SK-N-SH treated with all-trans-retinoic acid at 6 μM for 48 hours (cell line): ENCODE measurements at regions not wholly inside any gene's neighbourhood (a gene's known extent, or its start where the extent isn't known, plus 50 kb on each side); places are given as distances from the start of the nearest gene placed in this dataset.

Source experiments
- ARNTL ChIP-seq: fragments of 450-650 bp; formaldehyde crosslinking; IDR thresholded peaks from 2 replicates; pipeline ENCODE4 v1.5.0; 2020; ENCODE audit warnings: low read depth, mild to moderate bottlenecking, moderate library complexity, borderline replicate concordance
- GLIS3 ChIP-seq: fragments of 250-450 bp; sonication (Bioruptor Pico); IDR thresholded peaks from 2 replicates; pipeline ENCODE4 v1.5.0; 2020; ENCODE audit warnings: mild to moderate bottlenecking, moderate library complexity
- OSR1 ChIP-seq: fragments of 250-450 bp; sonication (Bioruptor Pico); IDR thresholded peaks from 2 replicates; pipeline ENCODE4 v1.8.0; 2022; ENCODE audit warnings: moderate library complexity, mild to moderate bottlenecking, inconsistent platforms
- TOX ChIP-seq: fragments of 250-450 bp; sonication (Bioruptor Pico); IDR thresholded peaks from 2 replicates; pipeline ENCODE4 v1.8.0; 2021; ENCODE audit warnings: mild to moderate bottlenecking, moderate library complexity, borderline replicate concordance
- ZNF565 ChIP-seq: fragments of 450-650 bp; formaldehyde crosslinking; conservative IDR thresholded peaks from 2 replicates; pipeline ENCODE4 v1.5.0; 2020; ENCODE audit warnings: low read depth, mild to moderate bottlenecking, moderate library complexity
- TF ChIP-seq, protein P1 (sequence below): fragments of 250-450 bp; sonication (Bioruptor Pico); IDR thresholded peaks from 2 replicates; pipeline ENCODE4 v1.5.1; 2020; ENCODE audit warnings: low read depth, mild to moderate bottlenecking, moderate library complexity
- TF ChIP-seq, protein P2 (sequence below): fragments of 250-450 bp; sonication (Bioruptor Pico); IDR thresholded peaks from 2 replicates; pipeline ENCODE4 v1.8.0; 2020; ENCODE audit warnings: mild to moderate bottlenecking, moderate library complexity, borderline replicate concordance

DNA sequence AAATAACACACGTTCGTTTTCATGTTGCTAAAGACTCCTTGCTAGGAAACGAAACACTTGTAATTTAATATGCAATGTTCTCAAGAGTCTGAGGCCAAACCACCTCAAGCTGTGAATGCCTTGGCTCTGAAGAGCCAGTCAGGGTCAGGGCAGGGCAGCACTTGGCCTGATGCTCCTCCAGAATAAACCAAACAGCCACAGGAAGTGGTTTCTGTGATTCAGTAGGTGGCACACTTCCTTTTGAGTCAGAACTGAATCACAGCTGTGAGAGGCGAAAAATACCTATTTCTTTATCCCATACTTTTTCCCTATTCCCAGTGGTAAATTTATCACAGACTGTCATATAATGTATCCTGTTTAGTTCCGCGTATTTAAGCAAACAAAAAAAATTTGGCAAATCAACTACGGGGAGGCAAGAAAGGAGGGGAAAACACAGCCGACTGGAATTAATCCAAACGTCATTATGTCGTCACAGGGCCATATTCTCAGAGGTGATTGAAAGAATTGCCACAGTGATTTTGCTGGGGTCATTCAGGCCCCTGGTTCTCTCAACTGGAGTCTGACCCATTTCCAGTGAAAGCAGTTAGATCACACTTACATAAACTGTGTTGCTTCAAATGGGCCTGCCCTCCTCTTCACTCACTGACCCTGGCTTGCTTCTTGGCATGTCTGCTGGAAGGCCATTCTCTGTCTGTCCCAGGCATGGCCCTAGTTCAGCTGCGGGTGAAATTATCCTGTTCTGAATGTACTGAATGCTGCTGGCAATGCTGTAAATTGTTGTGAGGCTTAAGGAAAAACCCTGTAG, 71.2 kb downstream of the ARRDC3 start:
- no peak for TF ChIP-seq ZNF565 (CRISPR knock-in tag)
- TF ChIP-seq, protein P1, sequence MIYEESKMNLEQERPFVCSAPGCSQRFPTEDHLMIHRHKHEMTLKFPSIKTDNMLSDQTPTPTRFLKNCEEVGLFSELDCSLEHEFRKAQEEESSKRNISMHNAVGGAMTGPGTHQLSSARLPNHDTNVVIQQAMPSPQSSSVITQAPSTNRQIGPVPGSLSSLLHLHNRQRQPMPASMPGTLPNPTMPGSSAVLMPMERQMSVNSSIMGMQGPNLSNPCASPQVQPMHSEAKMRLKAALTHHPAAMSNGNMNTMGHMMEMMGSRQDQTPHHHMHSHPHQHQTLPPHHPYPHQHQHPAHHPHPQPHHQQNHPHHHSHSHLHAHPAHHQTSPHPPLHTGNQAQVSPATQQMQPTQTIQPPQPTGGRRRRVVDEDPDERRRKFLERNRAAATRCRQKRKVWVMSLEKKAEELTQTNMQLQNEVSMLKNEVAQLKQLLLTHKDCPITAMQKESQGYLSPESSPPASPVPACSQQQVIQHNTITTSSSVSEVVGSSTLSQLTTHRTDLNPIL (CRISPR knock-in tag), result no peak
- no peak for TF ChIP-seq OSR1
- TF ChIP-seq ARNTL (CRISPR knock-in tag), result no peak
- TF ChIP-seq GLIS3, result no peak
- peak; percentile 58 for TF ChIP-seq TOX (CRISPR knock-in tag)
- TF ChIP-seq, protein P2, sequence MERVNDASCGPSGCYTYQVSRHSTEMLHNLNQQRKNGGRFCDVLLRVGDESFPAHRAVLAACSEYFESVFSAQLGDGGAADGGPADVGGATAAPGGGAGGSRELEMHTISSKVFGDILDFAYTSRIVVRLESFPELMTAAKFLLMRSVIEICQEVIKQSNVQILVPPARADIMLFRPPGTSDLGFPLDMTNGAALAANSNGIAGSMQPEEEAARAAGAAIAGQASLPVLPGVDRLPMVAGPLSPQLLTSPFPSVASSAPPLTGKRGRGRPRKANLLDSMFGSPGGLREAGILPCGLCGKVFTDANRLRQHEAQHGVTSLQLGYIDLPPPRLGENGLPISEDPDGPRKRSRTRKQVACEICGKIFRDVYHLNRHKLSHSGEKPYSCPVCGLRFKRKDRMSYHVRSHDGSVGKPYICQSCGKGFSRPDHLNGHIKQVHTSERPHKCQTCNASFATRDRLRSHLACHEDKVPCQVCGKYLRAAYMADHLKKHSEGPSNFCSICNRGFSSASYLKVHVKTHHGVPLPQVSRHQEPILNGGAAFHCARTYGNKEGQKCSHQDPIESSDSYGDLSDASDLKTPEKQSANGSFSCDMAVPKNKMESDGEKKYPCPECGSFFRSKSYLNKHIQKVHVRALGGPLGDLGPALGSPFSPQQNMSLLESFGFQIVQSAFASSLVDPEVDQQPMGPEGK (CRISPR knock-in tag), result no peak
